Prostate gland (tissue), 2 donors: ENCODE measurements at regions not wholly inside any gene's neighbourhood (a gene's known extent, or its start where the extent isn't known, plus 50 kb on each side); places are given as distances from the start of the nearest gene placed in this dataset.
"Not testable (repeated sequence)": the region's sequence is repeated elsewhere in the genome, so short reads cannot be mapped to it uniquely, and the experiment has no call there.

Experiments
- CTCF ChIP-seq, 4 experiments: fragments of 200-600 bp in 2 of 4; fragments of 450-650 bp in 2 of 4; sonication (generic) in 2 of 4; IDR thresholded peaks; 1 replicate in 3 of 4; 2 replicates in 1 of 4; pipeline ENCODE4 v1.5.1; 2016 to 2019; ENCODE audit warnings: antibody characterized with exemption in 4 of 4, mild to moderate bottlenecking in 2 of 4, moderate library complexity in 2 of 4
- POLR2A ChIP-seq: fragments of 450-650 bp; IDR thresholded peaks from one replicate; pipeline ENCODE4 v1.6.1; 2016; ENCODE audit warnings: antibody characterized with exemption, mild to moderate bottlenecking
- POLR2AphosphoS5 ChIP-seq: sonication (generic); formaldehyde crosslinking; IDR thresholded peaks from one replicate; pipeline ENCODE4 v1.6.1; 2017; ENCODE audit warnings: antibody characterized with exemption

GRCh38 chr17:14518919-14519318 lies 218.0 kb downstream of the HS3ST3B1 start:
- not testable (repeated sequence) for TF ChIP-seq CTCF (IDR thresholded peaks at IDR 0.05); POLR2AphosphoS5; POLR2A
